Mesenchymal stem cell (in vitro differentiated cells and primary cell): ENCODE measurements at regions not wholly inside any gene's neighbourhood (a gene's known extent, or its start where the extent isn't known, plus 50 kb on each side); places are given as distances from the start of the nearest gene placed in this dataset.
A peak's percentile ranks its signal among the peaks of the same experiment; 100 is the strongest.
"Not testable (repeated sequence)": the region's sequence is repeated elsewhere in the genome, so short reads cannot be mapped to it uniquely, and the experiment has no call there.

Experiments
- DNase-seq: peaks from one replicate; pipeline ENCODE4 v3.0.0-alpha.2; 2013
- H2AFZ ChIP-seq: one replicate; pipeline ENCODE4 v1.6.1; 2013; ENCODE audit warnings: low read depth, mild to moderate bottlenecking, control low read depth, inconsistent platforms, low read length, moderate library complexity
- H2AK5ac ChIP-seq: 2 replicates; pipeline ENCODE4 v1.6.1; 2013; ENCODE audit warnings: low read length, moderate library complexity, mild to moderate bottlenecking, inconsistent platforms; ENCODE audit not compliant: severe bottlenecking
- H2BK120ac ChIP-seq: one replicate; pipeline ENCODE4 v1.6.1; 2013; ENCODE audit warnings: low read depth, mild to moderate bottlenecking, inconsistent platforms, low read length, moderate library complexity
- H2BK12ac ChIP-seq, 2 experiments: one replicate each; pipeline ENCODE4 v1.6.1; 2013; ENCODE audit warnings: inconsistent platforms in 2 of 2, low read length in 2 of 2, mild to moderate bottlenecking in 2 of 2, moderate library complexity in 2 of 2, control low read depth in 1 of 2
- H2BK15ac ChIP-seq: one replicate; pipeline ENCODE4 v1.6.1; 2013; ENCODE audit warnings: mild to moderate bottlenecking, low read depth, inconsistent platforms; ENCODE audit not compliant: poor library complexity, severe bottlenecking
- H2BK5ac ChIP-seq: 2 replicates; pipeline ENCODE4 v1.6.1; 2013; ENCODE audit warnings: low read depth, mild to moderate bottlenecking, low read length, control low read depth, inconsistent platforms; ENCODE audit not compliant: poor library complexity, severe bottlenecking
- H3K14ac ChIP-seq, 2 experiments: one replicate each; pipeline ENCODE4 v1.6.1; 2013; ENCODE audit warnings: inconsistent platforms in 2 of 2, low read length in 2 of 2, control low read depth in 1 of 2, mild to moderate bottlenecking in 1 of 2, moderate library complexity in 1 of 2
- H3K18ac ChIP-seq, 2 experiments: one replicate each; pipeline ENCODE4 v1.6.1; 2013; ENCODE audit warnings: inconsistent platforms in 2 of 2, low read length in 2 of 2, control low read depth in 1 of 2, low read depth in 1 of 2, mild to moderate bottlenecking in 1 of 2
- H3K23ac ChIP-seq, 2 experiments: one replicate each; pipeline ENCODE4 v1.6.1; 2013; ENCODE audit warnings: inconsistent platforms in 2 of 2, low read length in 2 of 2, mild to moderate bottlenecking in 2 of 2, moderate library complexity in 2 of 2, control low read depth in 1 of 2
- H3K27ac ChIP-seq: 2 replicates; pipeline ENCODE4 v1.5.1; 2013; ENCODE audit warnings: mild to moderate bottlenecking, moderate library complexity, low read length, control low read depth, inconsistent platforms; ENCODE audit not compliant: poor library complexity, severe bottlenecking
- H3K27me3 ChIP-seq, 2 experiments: 2 replicates each; pipeline versions ENCODE4 v1.6.1 to v1.7.0; 2013; ENCODE audit warnings: low read length in 2 of 2, mild to moderate bottlenecking in 2 of 2, moderate library complexity in 2 of 2, control low read depth in 1 of 2, inconsistent platforms in 1 of 2; ENCODE audit not compliant: control insufficient read depth in 1 of 2, insufficient read depth in 1 of 2
- H3K36me3 ChIP-seq, 2 experiments: 2 replicates each; pipeline versions ENCODE4 v1.6.1 to v1.7.0; 2013; ENCODE audit warnings: low read length in 2 of 2, control low read depth in 1 of 2, inconsistent platforms in 1 of 2, low read depth in 1 of 2, mild to moderate bottlenecking in 1 of 2; ENCODE audit not compliant: insufficient read depth in 2 of 2, control insufficient read depth in 1 of 2
- H3K4ac ChIP-seq, 2 experiments: one replicate each; pipeline ENCODE4 v1.6.1; 2013; ENCODE audit warnings: inconsistent platforms in 2 of 2, low read length in 2 of 2, mild to moderate bottlenecking in 2 of 2, moderate library complexity in 2 of 2, control low read depth in 1 of 2, low read depth in 1 of 2
- H3K4me1 ChIP-seq: 2 replicates; pipeline ENCODE4 v1.6.1; 2013; ENCODE audit warnings: low read depth, low read length, control low read depth; ENCODE audit not compliant: control insufficient read depth, insufficient read depth
- H3K4me2 ChIP-seq: 2 replicates; pipeline ENCODE4 v1.6.1; 2013; ENCODE audit warnings: low read length, mild to moderate bottlenecking, inconsistent platforms; ENCODE audit not compliant: poor library complexity, severe bottlenecking
- H3K4me3 ChIP-seq, 2 experiments: 2 replicates each; pipeline versions ENCODE4 v1.5.1 to v1.7.0; 2013; ENCODE audit warnings: low read length in 2 of 2, mild to moderate bottlenecking in 2 of 2, control low read depth in 1 of 2, low read depth in 1 of 2; ENCODE audit not compliant: insufficient read depth in 1 of 2
- H3K79me1 ChIP-seq: replicated peaks from 2 replicates; pipeline ENCODE4 v1.6.1; 2013; ENCODE audit warnings: mild to moderate bottlenecking, control low read depth, low read length, inconsistent platforms; ENCODE audit not compliant: poor library complexity, severe bottlenecking
- H3K9ac ChIP-seq: 2 replicates; pipeline ENCODE4 v1.7.0; 2013; ENCODE audit warnings: mild to moderate bottlenecking, low read length, moderate library complexity
- H3K9me3 ChIP-seq: 2 replicates; pipeline ENCODE4 v1.7.0; 2013; ENCODE audit warnings: mild to moderate bottlenecking, low read length; ENCODE audit not compliant: control insufficient read depth
- H4K8ac ChIP-seq: one replicate; pipeline ENCODE4 v1.6.1; 2013; ENCODE audit warnings: inconsistent platforms, mild to moderate bottlenecking, low read length, moderate library complexity
- H4K91ac ChIP-seq: one replicate; pipeline ENCODE4 v1.6.1; 2013; ENCODE audit warnings: mild to moderate bottlenecking, low read length, inconsistent platforms
- WGBS: methylation state at CpG from one replicate; pipeline ENCODE4 v1.1.7; 2013; ENCODE audit warnings: mixed read lengths; 5-methylcytosine and 5-hydroxymethylcytosine counted together

DNA sequence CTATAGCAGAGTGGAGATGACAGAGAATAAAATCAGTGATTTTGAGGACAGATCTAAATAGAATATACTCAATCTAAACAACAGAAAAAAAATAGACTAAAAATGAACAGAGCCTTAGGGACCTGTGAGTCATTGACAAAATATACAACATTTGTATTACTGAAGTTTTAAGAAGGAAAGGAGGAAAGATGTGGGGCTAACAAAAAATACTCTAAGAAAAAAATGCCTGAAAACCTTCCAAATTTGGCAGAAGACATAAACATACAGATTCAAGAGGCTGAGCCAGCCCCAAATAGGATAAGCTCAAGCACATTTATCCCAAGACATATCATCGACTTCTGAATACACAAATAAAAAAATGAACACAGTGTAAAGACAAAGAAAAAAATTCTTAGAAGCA, 123.6 kb upstream of the INTU start:
- Histone ChIP-seq H2BK15ac (no peak overlapping the region), H2BK12ac (no peak overlapping the region), H2AFZ (no peak overlapping the region), H2BK120ac (no peak overlapping the region), H3K9ac (peak overlapping the region; percentile 20), H2AK5ac (no peak overlapping the region), H2BK5ac (no peak overlapping the region), H3K4me1 (no peaks in the 10 kb centered on the region), H3K23ac (no peak overlapping the region), H3K79me1 (no peaks in the 10 kb centered on the region), H3K4ac (no peak overlapping the region), H3K14ac (no peak overlapping the region), H4K8ac (no peak overlapping the region), H3K9me3 (no peaks in the 10 kb centered on the region), H3K4me3 (no peak overlapping the region), H3K27me3 (no peaks in the 10 kb centered on the region), H3K4me2 (no peak overlapping the region), H3K18ac (no peak overlapping the region), H3K36me3 (no peaks in the 10 kb centered on the region), H3K27ac (no peak overlapping the region), H4K91ac (no peak overlapping the region)
- DNase-seq: no peak
- WGBS: 70% methylated on average over 1 of the region's 1 CpG

DNA sequence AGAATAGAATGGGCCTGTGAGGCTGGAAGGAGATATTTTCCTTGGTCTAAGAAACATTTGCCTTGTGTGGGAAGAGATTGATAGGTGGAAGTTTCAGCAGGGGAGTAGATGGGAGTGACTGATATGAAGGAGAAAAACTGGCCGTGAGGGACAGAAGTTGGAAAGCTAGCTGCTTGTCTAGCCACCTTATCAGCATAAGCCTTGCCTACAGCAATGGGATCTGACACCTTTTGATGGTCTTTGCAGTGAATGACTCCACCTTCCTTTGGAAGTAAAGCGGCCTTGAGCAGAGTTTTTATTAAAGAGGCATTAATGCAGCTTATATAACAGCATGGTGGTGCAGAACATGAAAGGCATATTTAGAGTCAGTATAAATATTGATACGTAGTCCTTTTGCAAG, 120.1 kb upstream of the INTU start:
- not testable (repeated sequence) for H3K4me1 ChIP-seq, H2BK15ac ChIP-seq, H3K9me3 ChIP-seq, H2AFZ ChIP-seq, H4K8ac ChIP-seq, H2AK5ac ChIP-seq, H3K4me3 ChIP-seq, H3K23ac ChIP-seq, H3K14ac ChIP-seq, H3K27ac ChIP-seq, H3K4ac ChIP-seq, H2BK120ac ChIP-seq, H3K27me3 ChIP-seq, H3K9ac ChIP-seq, H3K4me2 ChIP-seq, H3K79me1 ChIP-seq, H3K36me3 ChIP-seq, H4K91ac ChIP-seq, H2BK12ac ChIP-seq, DNase-seq, H2BK5ac ChIP-seq, H3K18ac ChIP-seq
- 62% methylated on average over 3 of the region's 3 CpGs for WGBS

- not testable (repeated sequence) for H4K8ac ChIP-seq, H3K9me3 ChIP-seq, H3K27me3 ChIP-seq, H3K23ac ChIP-seq, H2BK120ac ChIP-seq, H3K9ac ChIP-seq, H2BK5ac ChIP-seq, H3K27ac ChIP-seq, H3K36me3 ChIP-seq, H3K4me1 ChIP-seq, H3K79me1 ChIP-seq, H3K14ac ChIP-seq, H3K4me2 ChIP-seq, H2AK5ac ChIP-seq, DNase-seq, H3K4ac ChIP-seq, H4K91ac ChIP-seq, H3K4me3 ChIP-seq, H2AFZ ChIP-seq, H3K18ac ChIP-seq, H2BK12ac ChIP-seq, H2BK15ac ChIP-seq
- 42% methylated on average over 7 of the region's 7 CpGs for WGBS
Measured at GRCh38 chr4:127515259-127515658, 117.5 kb upstream of the INTU start.

DNA sequence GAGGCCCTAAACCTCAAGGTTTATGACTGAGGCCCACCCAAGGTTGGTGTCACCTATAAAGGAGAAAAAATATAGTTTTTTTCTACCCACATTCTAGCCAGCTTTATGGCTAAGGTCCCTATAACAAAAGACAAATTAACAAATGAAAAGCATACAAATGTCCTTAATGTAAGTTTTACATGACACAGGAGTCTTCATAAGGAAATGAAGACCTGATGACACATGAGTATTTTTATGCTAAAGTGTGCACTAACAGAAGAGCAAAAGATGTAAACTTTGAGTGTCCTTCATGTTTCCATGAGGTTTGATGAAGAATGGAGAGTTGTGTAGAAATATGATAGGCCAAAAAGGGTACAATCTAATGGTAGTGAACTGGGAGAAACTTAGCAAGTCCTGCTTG, 114.7 kb upstream of the INTU start:
- Histone ChIP-seq H2BK5ac (no peak overlapping the region), H3K4ac (no peak overlapping the region), H2AFZ (no peak overlapping the region), H3K9me3 (no peaks in the 10 kb centered on the region), H3K79me1 (no peaks in the 10 kb centered on the region), H4K8ac (no peak overlapping the region), H4K91ac (no peak overlapping the region), H3K4me3 (no peak overlapping the region), H3K4me1 (no peaks in the 10 kb centered on the region), H2BK120ac (no peak overlapping the region), H2BK12ac (no peak overlapping the region), H2AK5ac (no peak overlapping the region), H3K9ac (no peak overlapping the region), H3K27me3 (no peaks in the 10 kb centered on the region), H3K36me3 (no peaks in the 10 kb centered on the region), H3K23ac (no peak overlapping the region), H3K4me2 (no peak overlapping the region), H3K18ac (no peak overlapping the region), H3K14ac (no peak overlapping the region), H2BK15ac (no peak overlapping the region), H3K27ac (no peak overlapping the region)
- no peak for DNase-seq
